ENCODE measurements at regions not wholly inside any gene's neighbourhood (a gene's known extent, or its start where the extent isn't known, plus 50 kb on each side); places are given as distances from the start of the nearest gene placed in this dataset.

DNA sequence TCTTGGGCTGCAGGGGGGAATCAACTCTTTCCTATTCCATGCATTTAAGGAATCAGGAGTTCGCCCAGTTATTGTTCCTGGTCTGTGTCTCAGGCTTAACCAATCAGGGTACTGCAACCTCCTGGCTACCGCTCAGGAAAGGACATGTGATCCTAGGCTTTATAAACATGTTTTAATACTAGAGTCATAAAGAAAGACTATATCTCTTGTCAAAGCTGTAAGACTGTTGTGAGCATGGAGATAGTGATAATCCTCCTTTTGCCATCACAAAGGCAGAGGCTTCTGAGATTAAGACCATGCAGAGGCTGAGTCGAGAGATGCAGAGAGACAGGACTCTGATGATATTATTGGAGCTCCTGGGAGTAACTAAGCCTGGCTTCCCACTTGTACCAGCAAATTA, 137.0 kb downstream of the YIPF5 start:
- TF ChIP-seq CTCF (IDR thresholded peaks at IDR 0.05): no peak
- no peak for TF ChIP-seq POLR2A (IDR thresholded peaks at IDR 0.05)
